Mesothelial cell of epicardium (in vitro differentiated cells): ENCODE measurements at regions not wholly inside any gene's neighbourhood (a gene's known extent, or its start where the extent isn't known, plus 50 kb on each side); places are given as distances from the start of the nearest gene placed in this dataset.

Experiments
- DNase-seq, 2 experiments: peaks; one replicate each; pipeline ENCODE4 v3.0.0; 2021; ENCODE audit warnings: low spot score in 2 of 2; ENCODE audit not compliant: unreplicated experiment in 2 of 2
- H3K27ac Mint-ChIP-seq: 2 replicates; pipeline ENCODE4 v1.8.0; 2021; ENCODE audit warnings: mixed read lengths
- H3K27me3 Mint-ChIP-seq: 2 replicates; pipeline ENCODE4 v1.8.0; 2021; ENCODE audit warnings: low read depth, mixed read lengths
- H3K36me3 Mint-ChIP-seq: 2 replicates; pipeline ENCODE4 v1.8.0; 2021; ENCODE audit warnings: mixed read lengths
- H3K4me1 Mint-ChIP-seq: 2 replicates; pipeline ENCODE4 v1.8.0; 2021; ENCODE audit warnings: mixed read lengths
- H3K4me3 Mint-ChIP-seq: 2 replicates; pipeline ENCODE4 v1.8.0; 2021; ENCODE audit warnings: mild to moderate bottlenecking, moderate library complexity, mixed read lengths
- H3K9me3 Mint-ChIP-seq: 2 replicates; pipeline ENCODE4 v1.8.0; 2021; ENCODE audit warnings: mixed read lengths
- CTCF ChIP-seq: fragments of 200-600 bp; sonication (generic); IDR thresholded peaks from one replicate; pipeline ENCODE4 v1.5.0; 2021; ENCODE audit warnings: antibody characterized with exemption; ENCODE audit not compliant: unreplicated experiment

GRCh38 chr9:29555502-29555901, 1982.2 kb upstream of the C9orf72 start:
- TF ChIP-seq CTCF, result no peak
- Mint-ChIP-seq H3K36me3 (peaks cover 2% of the 10 kb centered on the region), H3K27me3 (no peaks in the 10 kb centered on the region)

GRCh38 chr9:29556317-29556716, 1983.0 kb upstream of the C9orf72 start:
- H3K4me1 Mint-ChIP-seq, result no peaks in the 10 kb centered on the region
- no peak overlapping the region for H3K27ac Mint-ChIP-seq
- H3K4me3 Mint-ChIP-seq, result no peak overlapping the region
- no peak for TF ChIP-seq CTCF
- H3K27me3 Mint-ChIP-seq, result no peaks in the 10 kb centered on the region
- no peak for DNase-seq
- H3K36me3 Mint-ChIP-seq, result peaks cover 2% of the 10 kb centered on the region
- H3K9me3 Mint-ChIP-seq, result peaks cover 25% of the 10 kb centered on the region

More at GRCh38 chr9:29555502-29555901, 1982.2 kb upstream of the C9orf72 start:
- no peak for DNase-seq
- no peaks in the 10 kb centered on the region for H3K4me1 Mint-ChIP-seq
- H3K4me3 Mint-ChIP-seq, result no peak overlapping the region
- no peak overlapping the region for H3K27ac Mint-ChIP-seq
- H3K9me3 Mint-ChIP-seq, result peaks cover 28% of the 10 kb centered on the region

GRCh38 chr9:29556746-29557145, 1983.5 kb upstream of the C9orf72 start:
- Mint-ChIP-seq H3K4me1 (no peaks in the 10 kb centered on the region), H3K9me3 (peaks cover 24% of the 10 kb centered on the region), H3K36me3 (peaks cover 2% of the 10 kb centered on the region), H3K4me3 (no peak overlapping the region), H3K27me3 (no peaks in the 10 kb centered on the region), H3K27ac (no peak overlapping the region)
- no peak for TF ChIP-seq CTCF
- DNase-seq, result no peak

- Mint-ChIP-seq H3K27ac (no peak overlapping the region), H3K27me3 (no peaks in the 10 kb centered on the region), H3K36me3 (no peaks in the 10 kb centered on the region), H3K9me3 (peaks cover 3% of the 10 kb centered on the region), H3K4me1 (no peaks in the 10 kb centered on the region), H3K4me3 (no peak overlapping the region)
- TF ChIP-seq CTCF, result no peak
- no peak for DNase-seq
Observed at GRCh38 chr9:29564564-29564963, 1991.3 kb upstream of the C9orf72 start.

GRCh38 chr9:29575219-29575618, 2001.9 kb upstream of the C9orf72 start:
- H3K9me3 Mint-ChIP-seq, result peaks cover 5% of the 10 kb centered on the region
- H3K27ac Mint-ChIP-seq, result no peak overlapping the region
- H3K4me3 Mint-ChIP-seq, result no peak overlapping the region
- H3K36me3 Mint-ChIP-seq, result no peaks in the 10 kb centered on the region
- TF ChIP-seq CTCF, result no peak
- DNase-seq, result no peak
- no peaks in the 10 kb centered on the region for H3K4me1 Mint-ChIP-seq
- no peaks in the 10 kb centered on the region for H3K27me3 Mint-ChIP-seq

- Mint-ChIP-seq H3K4me3 (no peak overlapping the region), H3K9me3 (peaks cover 32% of the 10 kb centered on the region), H3K4me1 (no peaks in the 10 kb centered on the region), H3K36me3 (no peaks in the 10 kb centered on the region), H3K27ac (no peak overlapping the region), H3K27me3 (no peaks in the 10 kb centered on the region)
- no peak for TF ChIP-seq CTCF
- no peak for DNase-seq
Observed at GRCh38 chr9:29588361-29588760, 2015.1 kb upstream of the C9orf72 start.
